Adrenal gland (tissue), 5 donors: ENCODE measurements at regions not wholly inside any gene's neighbourhood (a gene's known extent, or its start where the extent isn't known, plus 50 kb on each side); places are given as distances from the start of the nearest gene placed in this dataset.

ENCODE experiments used
- POLR2A ChIP-seq, 2 donors: fragments of 450-650 bp; IDR thresholded peaks; one replicate each; pipeline ENCODE4 v1.6.1; 2017; ENCODE audit warnings: antibody characterized with exemption in 2 of 2, mild to moderate bottlenecking in 2 of 2, moderate library complexity in 1 of 2
- TF ChIP-seq, protein P1 (sequence below), 6 experiments: fragments of 450-650 bp in 4 of 6; fragments of 200-600 bp in 2 of 6; sonication (generic) in 1 of 6; IDR thresholded peaks; 1 replicate in 5 of 6; 2 replicates in 1 of 6; pipeline versions ENCODE4 v1.5.1 to v1.8.0; 2016 to 2021; ENCODE audit warnings: antibody characterized with exemption in 6 of 6, mild to moderate bottlenecking in 2 of 6, moderate library complexity in 1 of 6
- donor health status: DM: no; HTN: no; CAD: no.

DNA sequence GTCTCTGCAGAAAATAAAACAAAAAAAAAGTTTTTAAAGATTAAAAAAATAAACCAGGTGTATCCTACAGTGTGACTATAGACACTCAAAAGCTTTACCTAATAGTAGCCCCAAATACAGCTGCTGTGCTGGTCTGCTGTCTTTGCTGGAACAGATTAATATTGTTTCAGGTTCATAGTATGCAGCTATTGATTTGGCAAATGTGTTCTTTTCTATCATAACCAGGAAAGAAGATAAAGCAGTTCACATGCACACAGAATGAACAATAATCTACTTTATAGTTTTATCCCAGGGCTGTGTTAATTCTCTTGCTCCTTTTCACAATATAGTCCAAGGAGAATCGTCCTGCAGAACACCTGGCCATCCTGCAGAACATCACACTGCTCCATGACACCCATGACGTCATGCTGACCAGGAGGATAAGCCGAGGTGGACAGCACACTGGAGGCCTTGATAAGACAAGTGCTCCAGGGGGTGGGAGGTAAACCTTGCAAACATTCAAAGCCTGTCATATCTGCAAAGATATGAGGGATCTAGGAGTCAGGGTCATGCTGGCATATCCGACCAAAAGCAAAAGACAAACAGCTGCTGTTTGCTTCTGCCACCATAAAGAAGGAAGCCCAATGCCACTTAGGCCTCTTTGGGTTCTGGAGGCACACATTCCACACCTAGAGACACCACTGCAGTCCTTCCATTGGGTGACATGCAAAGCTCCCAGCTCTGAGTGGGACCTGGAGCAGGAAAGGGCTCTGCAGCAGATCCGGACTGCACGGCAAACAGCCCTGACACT is 86.1 kb upstream of the SLC2A1 start:
- TF ChIP-seq, protein P1, sequence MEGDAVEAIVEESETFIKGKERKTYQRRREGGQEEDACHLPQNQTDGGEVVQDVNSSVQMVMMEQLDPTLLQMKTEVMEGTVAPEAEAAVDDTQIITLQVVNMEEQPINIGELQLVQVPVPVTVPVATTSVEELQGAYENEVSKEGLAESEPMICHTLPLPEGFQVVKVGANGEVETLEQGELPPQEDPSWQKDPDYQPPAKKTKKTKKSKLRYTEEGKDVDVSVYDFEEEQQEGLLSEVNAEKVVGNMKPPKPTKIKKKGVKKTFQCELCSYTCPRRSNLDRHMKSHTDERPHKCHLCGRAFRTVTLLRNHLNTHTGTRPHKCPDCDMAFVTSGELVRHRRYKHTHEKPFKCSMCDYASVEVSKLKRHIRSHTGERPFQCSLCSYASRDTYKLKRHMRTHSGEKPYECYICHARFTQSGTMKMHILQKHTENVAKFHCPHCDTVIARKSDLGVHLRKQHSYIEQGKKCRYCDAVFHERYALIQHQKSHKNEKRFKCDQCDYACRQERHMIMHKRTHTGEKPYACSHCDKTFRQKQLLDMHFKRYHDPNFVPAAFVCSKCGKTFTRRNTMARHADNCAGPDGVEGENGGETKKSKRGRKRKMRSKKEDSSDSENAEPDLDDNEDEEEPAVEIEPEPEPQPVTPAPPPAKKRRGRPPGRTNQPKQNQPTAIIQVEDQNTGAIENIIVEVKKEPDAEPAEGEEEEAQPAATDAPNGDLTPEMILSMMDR (IDR thresholded peaks at IDR 0.05) = no peak
- TF ChIP-seq POLR2A (IDR thresholded peaks at IDR 0.05) = no peak
